SIG-M5 treated with dmso at 0.1 percent for 504 hours (cell line): ENCODE measurements at regions not wholly inside any gene's neighbourhood (a gene's known extent, or its start where the extent isn't known, plus 50 kb on each side); places are given as distances from the start of the nearest gene placed in this dataset.
"Not testable (repeated sequence)": the region's sequence is repeated elsewhere in the genome, so short reads cannot be mapped to it uniquely, and the experiment has no call there.

Source experiments
- DNase-seq: peaks from one replicate; lab custom pipeline; 2025; ENCODE audit not compliant: unreplicated experiment; lab: John Stamatoyannopoulos, UW

DNA sequence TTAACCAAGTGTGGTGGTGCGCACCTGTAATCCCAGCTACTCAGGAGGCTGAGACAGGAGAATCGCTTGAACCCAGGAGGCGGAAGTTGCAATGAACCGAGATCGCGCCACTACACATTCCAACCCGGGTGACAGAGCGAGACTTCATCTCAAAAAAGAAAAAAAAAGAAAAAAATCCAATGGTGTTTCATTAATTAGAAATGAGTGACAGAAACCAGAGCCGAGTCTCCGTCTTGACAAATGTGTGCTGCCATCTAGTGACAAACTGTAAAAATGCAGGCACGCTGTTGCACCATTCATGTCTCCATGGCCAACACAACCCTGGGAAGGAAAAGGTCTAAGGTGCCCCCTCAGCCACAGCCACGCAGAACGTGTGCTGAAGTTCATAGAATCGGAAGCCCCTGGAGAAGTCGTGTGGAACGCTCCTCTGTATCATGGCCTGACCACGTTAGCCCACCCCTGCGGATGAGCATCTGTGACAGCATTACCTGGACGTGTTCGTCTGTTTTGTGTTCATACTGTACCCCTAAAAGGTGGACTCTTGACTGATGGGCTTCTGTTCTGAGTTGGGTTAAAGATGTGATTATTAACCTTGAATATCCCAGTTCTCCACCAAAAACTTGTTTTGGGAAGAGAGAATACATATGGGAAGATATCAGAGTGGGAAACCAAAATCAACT lies 94.9 kb downstream of the LYZL2 start:
- peak; percentile 54 for DNase-seq

DNA sequence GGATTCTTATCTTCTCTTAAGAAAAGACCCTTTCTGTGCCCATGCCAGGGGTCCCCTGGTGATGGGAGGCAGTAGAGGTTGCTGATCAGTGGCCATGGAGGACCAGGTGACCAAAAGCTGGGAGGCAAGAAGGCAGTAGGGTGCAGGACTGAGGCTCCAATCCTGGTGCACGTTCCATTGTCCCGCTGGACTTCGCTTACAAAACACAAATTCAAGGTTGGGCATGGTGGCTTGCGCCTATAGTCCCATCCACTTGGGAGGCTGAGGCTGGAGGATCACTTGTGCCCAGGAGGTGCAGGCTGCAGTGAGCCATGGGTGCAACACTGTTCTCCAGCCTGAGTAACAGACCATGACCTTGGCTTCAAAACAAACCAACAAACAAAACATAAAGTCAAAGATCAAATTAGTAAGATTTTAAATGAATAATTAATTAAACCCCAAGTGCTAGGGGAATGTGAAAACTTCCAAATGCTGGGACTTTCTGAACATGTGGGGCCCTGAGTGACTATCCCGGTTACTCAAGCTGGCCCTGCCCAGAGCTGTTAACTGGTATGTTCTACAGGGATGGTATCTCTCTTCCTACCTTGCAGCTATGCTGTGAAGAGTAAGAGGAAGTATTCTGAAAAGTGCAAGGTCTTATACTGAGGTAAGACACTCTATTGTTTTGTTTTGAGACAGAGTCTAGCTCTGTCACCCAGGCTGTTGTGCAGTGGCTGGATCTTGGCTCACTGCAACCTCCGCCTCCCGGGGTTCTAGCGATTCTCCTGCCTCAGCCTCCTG lies 97.6 kb downstream of the LYZL2 start:
- no peak for DNase-seq

DNA sequence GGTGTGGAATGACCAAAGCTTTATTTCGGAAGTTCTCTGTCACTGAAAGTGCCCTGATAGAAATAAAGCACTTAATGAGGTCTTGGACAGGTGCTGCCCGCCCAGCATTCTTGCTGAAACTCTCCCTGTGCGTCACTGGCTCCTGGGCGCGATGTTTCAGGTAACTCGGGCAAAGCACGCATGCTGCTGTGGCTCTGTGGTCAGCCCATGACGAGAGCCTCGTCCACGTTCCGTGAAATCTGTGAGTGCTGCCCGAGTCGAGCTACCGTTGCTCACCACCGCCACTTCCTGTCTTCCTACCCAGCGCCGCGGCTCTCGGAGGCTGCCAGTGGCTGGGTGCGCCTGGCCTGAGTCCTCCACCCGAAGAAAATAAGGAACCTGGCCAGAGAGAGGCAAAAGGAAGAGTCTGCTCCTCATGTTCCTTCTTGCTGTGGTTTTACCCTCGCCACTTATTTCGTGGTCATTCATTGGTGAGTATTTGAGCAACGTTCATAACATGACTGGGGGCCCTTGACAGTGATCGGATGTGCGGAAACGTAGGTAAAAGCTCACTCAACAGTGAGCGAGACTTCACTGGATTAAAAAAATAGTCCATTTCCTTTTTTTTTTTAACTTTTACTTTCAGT lies 95.5 kb downstream of the MAP3K8 start:
- DNase-seq: peak; percentile 94

DNA sequence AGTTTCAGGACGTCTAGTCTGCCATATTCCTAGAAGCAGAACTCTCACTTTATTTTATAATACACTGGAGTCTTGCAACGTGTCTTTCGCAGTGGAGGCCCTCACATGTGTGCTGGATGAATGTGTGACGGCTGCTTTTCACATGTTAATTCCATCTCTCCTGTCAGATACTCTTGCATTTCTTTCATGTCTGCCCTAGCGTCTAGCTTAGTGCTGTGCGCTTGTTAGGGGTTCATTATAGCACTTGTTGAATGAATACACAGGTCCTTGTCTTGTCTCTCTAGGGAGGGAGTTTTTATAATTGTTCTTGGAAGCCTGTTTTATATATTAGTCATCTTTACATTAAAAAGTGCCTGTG lies 94.4 kb downstream of the MAP3K8 start:
- no peak for DNase-seq

DNA sequence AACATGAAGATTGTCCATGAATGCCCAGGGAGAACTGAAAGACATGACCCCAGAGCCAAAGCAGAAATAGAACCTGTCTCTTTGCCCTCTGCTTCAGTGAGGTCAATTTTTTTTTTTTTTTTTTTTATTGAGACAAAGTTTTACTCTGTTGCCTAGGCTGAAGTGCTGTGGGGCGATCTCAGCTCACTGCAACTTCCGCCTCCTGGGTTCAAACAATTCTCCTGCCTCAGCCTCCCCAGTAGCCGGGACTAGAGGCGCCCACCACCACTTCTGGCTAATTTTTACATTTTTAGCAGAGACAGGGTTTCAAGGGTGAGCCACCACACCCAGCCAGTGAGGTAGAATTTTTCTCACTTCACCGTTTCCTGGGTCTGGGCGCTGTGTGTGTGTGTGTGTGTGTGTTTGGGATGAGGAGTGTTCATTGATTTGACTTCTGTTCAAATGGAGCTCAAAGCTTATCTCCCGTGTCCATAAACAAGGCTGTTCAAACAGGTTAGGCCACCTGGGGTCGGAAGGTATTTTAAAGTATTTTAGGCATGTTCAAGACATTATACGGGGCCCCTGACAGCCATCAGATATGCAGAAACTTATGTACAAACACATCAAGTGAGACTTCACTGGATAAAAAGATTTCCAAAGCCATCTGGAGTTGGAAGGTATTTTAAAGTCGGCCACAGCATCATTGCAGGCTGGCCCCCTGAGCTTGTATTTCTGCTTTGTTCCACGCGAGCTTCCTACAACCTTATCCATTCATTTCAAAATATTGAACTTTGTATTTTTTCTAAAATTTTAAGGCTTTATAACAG lies 93.8 kb downstream of the MAP3K8 start:
- DNase-seq: no peak

DNA sequence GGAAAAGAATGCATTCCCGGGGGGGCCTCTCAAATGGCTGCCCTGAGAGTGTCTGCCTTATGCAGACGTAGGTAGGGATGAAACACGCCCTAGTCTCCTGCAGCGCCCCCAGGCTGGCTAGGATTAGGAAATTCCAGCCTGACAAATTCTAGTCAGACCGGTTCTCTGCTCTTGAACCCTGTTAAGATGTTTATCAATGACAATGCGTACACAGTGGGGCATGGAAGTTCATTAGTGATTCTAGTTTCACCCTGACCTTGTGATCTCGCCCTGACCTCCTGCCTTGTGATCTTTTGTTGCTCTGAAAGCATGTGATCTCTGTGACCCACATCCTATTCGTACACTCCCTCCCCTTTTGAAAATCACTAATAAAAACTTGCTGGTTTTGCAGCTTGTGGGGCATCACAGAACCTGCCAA lies 88.7 kb downstream of the MAP3K8 start:
- not testable (repeated sequence) for DNase-seq

DNA sequence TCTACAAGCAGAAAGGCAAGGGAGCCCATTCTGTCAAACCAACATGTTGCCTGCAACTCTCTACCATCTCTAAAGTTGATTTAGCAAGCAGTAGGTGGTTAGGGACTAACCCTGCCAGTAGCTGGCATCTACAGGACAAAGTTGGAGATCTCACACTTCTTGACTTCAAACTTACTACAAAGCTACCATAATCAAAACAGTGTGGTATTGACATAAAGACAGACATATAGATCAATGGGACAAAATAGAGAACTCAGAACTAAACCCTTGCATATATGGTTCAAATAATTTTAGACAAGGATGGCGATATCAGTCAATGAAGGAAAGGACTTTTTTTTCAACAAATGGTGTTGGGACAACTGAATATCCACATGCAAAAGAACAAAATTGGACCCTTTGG lies 84.9 kb downstream of the MAP3K8 start:
- no peak for DNase-seq
